ENCODE measurements at regions not wholly inside any gene's neighbourhood (a gene's known extent, or its start where the extent isn't known, plus 50 kb on each side); places are given as distances from the start of the nearest gene placed in this dataset.

- no peak for DNase-seq (ENCODE audit: low read depth)
These were observed 229.6 kb upstream of the STARD13 start for GRCh38 chr13:33515146-33515545.

- no peak for DNase-seq (ENCODE audit: low read depth)
These were observed 232.9 kb upstream of the STARD13 start for GRCh38 chr13:33518452-33518851.

DNA sequence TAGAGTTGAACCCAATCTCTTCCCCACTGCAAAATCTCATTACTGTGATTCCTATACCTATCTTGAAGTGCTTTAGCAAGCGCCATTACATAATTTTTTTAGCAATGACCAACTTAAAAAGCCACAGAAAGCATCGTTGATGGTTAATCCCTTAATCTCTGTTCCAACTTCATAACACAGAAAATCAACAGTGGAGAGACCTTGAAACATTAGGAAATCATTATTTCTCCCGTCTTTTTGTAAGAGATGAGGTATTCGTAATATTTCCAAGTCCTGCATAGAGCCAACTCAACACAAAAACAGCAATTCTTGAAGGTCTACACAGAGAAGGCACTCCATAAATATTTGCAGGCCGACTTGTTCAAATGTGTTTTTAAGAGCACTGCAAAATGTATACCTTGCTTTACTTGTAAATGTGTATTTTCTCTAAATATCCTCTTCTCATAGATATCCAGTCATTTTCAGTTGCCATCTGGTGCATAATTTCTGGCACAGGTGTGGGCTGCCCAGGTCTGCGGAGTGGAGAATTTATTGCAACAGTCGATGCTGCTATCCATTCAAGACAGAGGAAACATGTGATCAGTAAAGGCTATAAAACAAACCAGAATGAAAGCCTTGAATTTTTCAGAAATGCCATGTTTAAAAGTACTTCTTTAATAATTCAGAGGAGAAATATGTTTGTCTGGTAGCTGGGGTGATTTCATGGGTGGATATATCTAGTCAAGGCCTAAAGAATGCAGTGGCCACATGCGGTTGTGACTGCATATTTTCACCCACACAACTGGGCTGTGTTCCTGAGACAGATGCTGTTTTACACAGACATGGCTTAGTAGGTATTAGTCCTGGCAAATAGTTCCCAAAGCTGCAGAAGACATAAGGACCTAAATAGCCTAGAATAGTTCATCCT is 234.3 kb upstream of the STARD13 start:
- DNase-seq (ENCODE audit: low read depth), result no peak

DNA sequence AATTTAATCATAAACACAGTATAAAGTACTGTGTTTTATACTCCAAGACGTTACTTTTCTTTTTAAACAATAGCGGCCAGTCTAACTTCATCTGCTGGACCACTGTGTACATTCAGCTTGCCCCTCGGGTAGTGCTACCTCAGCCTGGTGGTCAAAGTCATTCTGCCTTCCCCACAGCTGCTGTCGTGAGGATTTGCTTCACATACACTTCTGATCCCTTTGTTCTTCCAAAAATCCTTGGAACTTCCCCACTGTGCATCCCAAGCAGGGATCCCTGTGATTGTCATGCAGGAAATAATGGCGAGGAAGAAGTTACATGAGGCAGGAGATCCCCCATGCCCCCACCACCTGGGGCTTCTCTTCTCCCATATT is 234.9 kb upstream of the STARD13 start:
- no peak for DNase-seq (ENCODE audit: low read depth)

- no peak for DNase-seq (ENCODE audit: low read depth)
These were observed 238.5 kb upstream of the STARD13 start for GRCh38 chr13:33524086-33524485.

DNA sequence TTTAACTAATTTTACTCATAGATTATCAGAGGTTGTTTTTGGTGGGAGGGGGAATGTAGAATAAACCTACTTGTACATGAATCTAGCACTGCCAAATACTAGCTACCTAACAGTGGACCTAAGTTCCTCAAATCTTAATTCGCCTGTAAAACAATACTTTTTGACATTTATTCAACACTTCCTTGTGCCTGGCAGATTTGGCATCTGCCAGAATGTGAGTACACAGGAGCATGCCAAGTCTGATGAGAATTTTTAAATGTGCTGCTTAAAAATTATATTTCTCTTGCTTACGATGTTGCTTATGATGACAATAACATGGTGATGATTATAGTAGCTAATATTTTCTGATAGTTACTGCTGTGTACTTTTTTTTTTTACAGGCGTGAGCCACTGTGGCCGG is 240.2 kb upstream of the STARD13 start:
- no peak for DNase-seq (ENCODE audit: low read depth)

DNA sequence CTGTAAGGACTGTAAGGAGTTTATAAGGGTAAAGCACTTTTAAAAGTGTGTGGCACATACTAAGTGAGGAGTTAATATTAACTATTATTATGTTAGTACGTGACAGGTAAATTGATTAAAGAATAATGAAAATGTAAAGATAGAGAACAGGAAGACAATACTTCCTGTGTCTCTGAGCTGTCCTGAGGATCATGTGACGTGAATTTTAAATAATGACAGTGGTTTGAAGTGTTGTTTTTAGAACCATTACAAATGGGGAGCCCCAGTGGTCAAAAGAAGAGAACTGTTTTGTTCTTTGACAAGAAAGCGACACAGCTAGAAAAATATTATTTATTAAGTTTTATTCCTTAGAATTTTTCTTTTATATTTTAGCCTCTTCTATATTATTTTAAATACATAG is 241.2 kb upstream of the STARD13 start:
- no peak for DNase-seq (ENCODE audit: low read depth)

DNA sequence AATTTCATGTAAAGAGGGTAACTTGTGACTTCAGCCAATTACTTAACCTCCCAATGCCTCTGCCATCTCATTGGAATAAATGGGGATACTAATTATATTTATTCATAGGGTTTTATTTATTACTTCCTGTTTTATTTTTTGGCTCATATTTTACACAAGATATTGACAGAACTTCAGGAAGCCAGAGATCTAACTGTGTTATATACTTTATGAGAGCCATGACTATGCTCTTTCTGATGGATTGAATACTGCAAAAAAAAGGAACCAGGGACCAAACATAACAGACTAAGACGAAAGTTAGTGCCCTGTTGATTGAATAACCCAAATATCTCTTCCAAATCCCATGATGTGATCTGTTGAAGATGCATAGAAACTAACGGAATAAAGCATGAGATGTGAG is 243.3 kb upstream of the STARD13 start:
- no peak for DNase-seq (ENCODE audit: low read depth)

DNA sequence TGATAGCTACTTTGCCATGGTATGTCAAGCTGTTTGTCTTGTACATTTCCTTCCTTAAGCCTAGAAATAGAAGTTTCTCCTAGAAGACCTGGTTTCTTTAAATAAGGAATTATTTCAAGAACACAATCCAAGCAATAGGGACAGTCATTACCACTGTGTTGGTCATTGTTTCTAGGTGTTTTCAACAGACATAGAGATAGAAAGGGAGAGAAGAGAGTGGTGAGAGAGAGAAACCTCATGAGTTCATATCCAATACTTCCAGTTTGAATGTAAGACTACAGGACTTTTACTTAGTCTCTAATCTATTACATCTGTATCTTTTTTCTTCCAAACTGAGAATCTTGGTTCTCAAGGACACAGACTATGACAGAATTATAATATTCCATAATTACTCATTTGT is 245.9 kb upstream of the STARD13 start:
- DNase-seq (ENCODE audit: low read depth), result no peak

GRCh38 chr13:33535061-33535460 is 249.5 kb upstream of the STARD13 start:
- DNase-seq (ENCODE audit: low read depth), result no peak

GRCh38 chr13:33536601-33537000 is 251.0 kb upstream of the STARD13 start:
- no peak for DNase-seq (ENCODE audit: low read depth)

GRCh38 chr13:33537026-33537425 is 251.5 kb upstream of the STARD13 start:
- DNase-seq (ENCODE audit: low read depth), result no peak

DNA sequence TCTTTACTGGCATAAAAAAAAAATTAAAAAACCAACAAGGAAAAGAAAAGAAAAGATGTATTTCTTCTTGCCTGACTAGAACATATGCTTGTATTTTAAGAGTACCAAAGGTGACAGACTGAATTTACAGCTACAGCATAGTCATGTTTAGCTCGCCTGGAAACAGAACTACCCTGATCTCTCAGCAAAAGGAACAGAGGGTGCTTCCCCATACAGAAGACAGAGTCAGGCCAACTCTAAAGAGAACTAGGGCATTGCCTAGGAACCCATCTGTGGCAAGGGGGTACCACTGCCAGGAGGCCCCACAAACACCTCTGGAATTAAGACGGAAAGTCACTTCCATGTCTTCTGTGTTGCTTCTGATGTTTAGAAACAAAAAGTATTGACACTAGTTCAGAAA is 252.1 kb upstream of the STARD13 start:
- no peak for DNase-seq (ENCODE audit: low read depth)

- no peak for DNase-seq (ENCODE audit: low read depth)
These were observed 255.9 kb upstream of the STARD13 start for GRCh38 chr13:33541456-33541855.

GRCh38 chr13:33541962-33542308 is 256.4 kb upstream of the STARD13 start:
- no peak for DNase-seq (ENCODE audit: low read depth)

- peak; percentile 98 for DNase-seq (ENCODE audit: low read depth)
These were observed 256.9 kb upstream of the STARD13 start for GRCh38 chr13:33542309-33543088.

- DNase-seq (ENCODE audit: low read depth), result no peak
These were observed 257.5 kb upstream of the STARD13 start for GRCh38 chr13:33543089-33543459.

GRCh38 chr13:33543631-33544265 is 258.2 kb upstream of the STARD13 start:
- no peak for DNase-seq (ENCODE audit: low read depth)

GRCh38 chr13:33544308-33544707 is 258.8 kb upstream of the STARD13 start:
- DNase-seq (ENCODE audit: low read depth), result no peak

DNA sequence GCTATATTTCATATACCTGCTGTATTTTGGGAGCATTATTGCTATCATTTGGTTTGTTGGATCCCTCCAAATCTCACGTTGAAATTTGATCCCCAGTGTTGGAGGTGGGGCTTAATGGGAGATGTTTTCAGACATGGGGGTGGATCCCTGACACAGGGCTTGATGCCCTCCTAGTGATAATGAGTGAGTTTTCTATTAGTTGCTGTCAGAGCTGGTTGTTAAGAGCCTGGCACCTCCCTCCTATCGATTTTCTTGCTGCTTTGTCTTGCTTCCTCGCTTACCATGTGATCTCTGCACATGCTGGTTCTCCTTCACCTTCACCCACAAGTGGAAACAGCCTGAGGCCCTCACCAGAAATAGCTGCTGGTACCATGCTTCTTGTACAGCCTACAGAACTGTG is 259.9 kb upstream of the STARD13 start:
- DNase-seq (ENCODE audit: low read depth), result no peak

GRCh38 chr13:33547035-33547434 is 261.5 kb upstream of the STARD13 start:
- DNase-seq (ENCODE audit: low read depth), result no peak

- DNase-seq (ENCODE audit: low read depth), result no peak
These were observed 262.5 kb upstream of the STARD13 start for GRCh38 chr13:33548069-33548468.

DNA sequence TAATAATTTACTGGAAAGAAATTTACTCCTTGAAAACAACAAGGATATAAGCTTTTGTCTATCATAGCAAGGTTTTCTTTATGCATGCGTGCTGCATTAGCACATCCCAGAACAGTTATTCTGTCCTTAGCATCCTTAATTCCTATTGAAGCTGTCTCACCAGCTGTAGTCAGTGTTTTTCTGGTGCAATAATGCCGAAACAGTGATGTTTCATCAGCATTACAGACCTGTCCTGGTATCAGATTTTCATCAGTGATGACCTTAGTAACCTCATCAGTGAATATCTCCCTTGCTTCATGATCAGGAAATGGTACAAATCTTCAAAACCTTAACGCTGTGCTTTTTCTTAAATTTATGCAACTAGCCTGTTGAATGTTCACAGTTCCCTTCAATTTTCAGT is 264.7 kb upstream of the STARD13 start:
- DNase-seq (ENCODE audit: low read depth), result no peak

All from stimulated activated CD8-positive, alpha-beta memory T cell treated with anti-CD3 and anti-CD28 coated beads, Interleukin-4, amount 100 ng/mL, for 24 hours (primary cell).